Fibroblast of skin of right biceps (primary cell): ENCODE measurements at regions not wholly inside any gene's neighbourhood (a gene's known extent, or its start where the extent isn't known, plus 50 kb on each side); places are given as distances from the start of the nearest gene placed in this dataset.

ENCODE experiments used
- DNase-seq: peaks from one replicate; pipeline ENCODE4 v3.0.0-alpha.2; 2013

DNA sequence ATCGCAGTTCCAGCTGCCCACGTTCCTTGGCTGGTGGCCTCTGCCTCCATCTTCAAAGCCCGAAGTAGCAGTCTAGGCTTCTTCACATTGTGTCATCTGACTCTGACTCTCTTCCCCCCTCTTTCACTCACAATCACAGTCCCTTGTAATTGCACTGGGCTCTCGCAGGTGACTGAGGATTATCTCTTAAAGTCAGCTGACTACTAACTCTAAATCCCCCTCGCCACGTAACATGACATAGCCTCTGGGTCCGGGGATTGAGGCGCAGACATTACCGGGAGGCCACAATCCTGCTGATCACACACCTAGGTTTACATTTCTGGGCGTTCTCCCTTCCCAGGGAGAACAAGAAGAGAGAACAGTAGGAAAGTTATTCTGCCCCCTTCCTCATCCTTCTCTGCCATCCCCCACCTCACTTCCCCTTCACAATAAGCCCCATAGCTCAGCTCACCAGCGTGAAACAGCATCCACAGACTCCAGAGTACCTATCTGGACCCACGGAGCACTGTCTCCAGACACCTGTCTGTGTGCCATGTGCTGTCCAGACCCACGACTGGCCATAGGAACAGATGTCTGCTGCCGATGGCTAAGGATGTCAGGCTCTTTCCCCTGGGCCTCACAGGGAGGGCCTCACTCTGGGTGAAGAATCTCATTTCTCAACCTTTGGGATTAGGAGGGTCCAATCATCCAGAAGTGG, 64.3 kb upstream of the FZD7 start:
- no peak for DNase-seq

DNA sequence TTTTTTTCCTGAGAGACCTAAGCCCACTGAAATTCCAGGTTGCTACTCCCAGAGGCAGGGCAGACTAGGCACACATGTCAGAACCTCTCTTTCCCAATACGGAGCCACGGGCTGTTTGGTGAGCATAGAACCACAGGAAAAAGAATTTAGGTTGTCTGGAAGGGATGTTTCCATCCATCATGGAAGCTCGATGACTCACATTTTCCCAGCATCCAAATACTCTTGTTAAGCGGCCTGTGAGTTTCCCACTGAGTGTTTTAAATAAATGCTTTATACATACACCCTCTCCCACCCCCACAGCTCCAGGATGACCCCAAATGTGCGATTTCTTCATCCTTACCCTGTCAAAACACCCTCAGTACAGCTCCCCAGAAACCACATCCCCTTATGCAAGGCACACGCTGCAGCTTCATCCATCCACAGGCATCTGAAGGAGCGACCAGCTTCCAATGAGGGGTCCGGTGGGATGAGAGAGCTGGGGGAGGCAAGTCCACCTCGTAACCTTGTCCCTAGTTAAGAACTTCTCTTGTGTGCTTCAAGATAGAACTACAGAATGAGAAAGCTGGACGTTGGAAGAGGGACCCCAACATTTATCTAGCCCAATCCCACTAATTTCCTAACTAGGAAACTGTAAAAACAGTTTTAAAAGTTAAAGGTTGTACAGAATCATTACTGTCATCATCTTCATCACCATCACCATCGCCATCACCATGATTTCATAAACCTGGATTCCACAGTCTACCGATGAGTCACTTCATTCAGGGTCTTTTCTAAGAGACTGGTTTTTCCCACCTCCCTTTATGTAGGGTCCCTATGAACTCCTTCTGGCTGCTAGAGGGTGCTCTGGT, 63.5 kb upstream of the FZD7 start:
- peak; percentile 97 for DNase-seq

DNA sequence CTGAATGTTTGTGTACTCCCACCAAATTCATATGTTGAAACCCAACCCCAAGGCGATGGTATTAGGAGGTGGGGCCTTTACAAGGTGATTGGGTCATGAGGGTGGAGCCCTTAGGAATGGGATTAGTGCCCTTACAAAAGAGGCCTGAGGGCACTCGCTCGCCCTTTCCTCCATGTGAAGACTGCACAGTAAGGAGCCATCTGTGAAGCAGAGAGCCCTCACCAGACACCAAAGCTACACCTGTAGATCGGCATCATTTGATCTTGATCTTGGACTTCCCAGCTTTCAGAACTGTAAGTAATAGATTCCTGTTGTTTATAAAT, 62.9 kb upstream of the FZD7 start:
- no peak for DNase-seq

DNA sequence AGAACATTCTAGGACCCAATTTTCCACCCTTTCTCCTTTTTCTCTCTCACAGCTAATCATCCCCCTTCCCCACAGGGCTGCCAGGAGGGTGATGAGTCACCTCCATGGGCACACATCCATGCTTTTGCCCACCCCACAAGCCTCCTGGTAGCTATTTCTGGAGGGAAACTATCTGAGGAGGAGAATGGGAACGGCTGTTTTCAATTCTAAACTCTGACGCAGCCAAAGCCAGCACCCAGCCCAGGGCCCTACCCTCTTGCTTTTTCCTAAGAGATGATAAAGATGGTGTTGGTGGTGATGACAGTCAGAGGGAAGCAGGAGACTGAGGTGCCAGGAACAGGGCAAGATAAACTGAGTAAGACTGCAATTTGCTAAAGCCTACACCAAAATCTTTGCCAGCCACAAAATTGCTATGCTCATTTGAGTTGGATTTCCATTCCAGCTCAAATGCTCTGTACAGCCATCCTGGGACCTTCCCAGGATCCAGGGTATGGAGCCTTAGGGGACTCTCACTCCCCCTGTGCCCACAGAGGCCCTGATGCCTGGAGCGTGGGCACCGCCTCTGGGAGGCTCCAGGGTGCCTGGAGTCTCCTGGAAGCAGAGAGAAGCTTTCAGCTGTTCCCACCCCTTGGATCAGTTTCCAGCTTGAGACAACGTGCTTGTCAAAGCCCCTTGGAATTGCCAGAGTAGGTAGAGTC, 62.0 kb upstream of the FZD7 start:
- DNase-seq = peak; percentile 88

DNA sequence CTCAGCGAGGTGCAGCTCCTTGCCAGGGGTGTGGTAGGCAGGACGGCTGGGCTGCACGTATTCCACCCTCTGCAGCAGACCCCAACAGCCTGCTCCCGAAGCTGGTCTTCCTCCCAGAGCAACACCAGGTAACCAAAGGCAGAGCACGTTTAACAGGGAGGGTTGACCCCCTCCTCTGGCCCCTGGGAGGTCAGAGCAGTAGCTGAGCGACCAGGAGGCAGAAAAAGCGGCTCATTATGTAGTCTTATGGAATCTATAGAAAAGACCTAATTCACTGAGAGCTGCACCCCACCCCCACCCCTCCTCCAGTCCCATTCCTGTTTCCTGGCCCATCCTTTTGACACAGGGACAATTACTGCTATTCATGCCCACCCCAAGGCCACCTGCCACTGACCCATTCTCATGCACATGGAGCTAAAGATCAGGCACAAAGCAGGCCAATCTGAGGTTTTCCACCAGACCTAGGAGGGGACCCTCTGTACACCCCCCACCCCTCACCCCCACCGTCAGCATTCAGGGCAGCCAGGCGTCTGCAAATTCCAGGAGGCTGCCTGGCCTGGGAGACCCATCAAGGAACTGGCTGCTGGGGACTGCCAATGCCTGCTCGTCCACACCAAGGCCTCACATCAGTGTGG, 60.9 kb upstream of the FZD7 start:
- no peak for DNase-seq

DNA sequence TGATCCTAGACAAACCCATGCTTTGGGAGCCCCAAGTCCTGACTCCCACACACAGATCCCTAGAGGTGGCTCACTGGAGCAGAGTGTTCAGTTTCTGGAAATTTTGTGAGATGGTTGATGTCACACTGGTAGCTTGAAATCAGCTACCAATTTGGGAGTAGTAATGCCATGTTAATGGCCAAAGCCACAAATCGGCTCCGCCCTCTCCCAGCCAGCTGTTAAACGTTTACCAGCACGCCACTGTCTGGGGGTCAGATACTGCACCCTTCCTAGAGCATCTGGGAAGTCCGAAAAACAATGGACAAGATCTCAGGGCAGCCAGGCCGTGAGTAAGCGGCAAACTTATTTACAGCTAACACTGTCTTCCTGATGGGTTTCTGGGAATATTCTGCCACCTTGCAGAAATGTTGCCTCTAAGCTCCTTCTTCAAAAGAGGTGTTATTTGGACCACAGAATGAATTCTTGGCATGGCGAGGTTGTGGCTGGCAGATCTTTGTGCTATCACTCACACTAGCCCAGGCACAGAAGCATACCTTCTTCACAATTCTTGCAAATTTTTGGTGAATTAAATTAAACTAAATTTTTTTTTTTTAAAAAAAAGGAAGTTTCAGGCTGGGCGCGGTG, 60.2 kb upstream of the FZD7 start:
- DNase-seq = no peak

DNA sequence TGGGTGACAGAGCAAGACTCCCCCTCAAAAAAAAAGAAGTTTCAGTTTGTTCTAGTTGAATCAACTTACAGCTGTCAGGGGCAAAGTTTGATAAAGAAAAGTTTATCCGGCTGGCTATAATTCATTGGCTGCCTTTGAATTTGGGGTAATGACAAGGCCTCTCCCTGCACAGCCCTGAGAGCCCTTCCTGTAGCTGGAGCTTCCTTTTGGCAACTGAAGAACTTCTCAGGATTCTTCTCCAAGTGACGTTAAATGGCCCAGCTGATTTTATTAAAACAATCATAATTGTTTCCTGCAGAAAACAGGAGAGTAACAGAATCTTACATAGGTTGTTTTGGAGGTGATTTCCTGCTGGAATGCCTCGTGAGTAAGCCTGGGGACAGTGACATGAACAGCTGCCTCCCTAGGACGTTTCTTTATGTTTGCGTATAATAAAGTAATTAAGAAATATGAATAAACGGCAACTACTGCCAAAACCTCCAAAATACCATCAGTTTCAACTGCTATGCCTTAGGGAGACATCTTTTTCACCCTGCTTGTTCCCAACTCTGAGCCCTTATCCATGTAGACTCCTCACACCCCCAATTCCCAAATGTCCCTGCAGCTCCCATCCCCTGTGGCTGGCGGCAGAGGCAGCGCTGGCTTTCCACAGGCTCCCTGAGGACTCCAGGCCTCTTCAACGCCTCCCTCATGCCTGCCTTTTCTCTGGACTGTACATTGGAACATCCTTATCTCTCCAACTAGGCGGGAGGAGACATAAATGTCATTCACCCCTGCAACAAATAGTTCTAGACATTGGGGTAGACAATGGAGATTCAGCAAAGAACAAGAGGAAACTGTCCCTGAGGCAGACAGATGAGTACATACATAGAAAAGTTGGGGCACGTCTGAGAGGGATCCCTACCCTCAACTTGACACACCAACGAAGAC, 59.2 kb upstream of the FZD7 start:
- DNase-seq = no peak

DNA sequence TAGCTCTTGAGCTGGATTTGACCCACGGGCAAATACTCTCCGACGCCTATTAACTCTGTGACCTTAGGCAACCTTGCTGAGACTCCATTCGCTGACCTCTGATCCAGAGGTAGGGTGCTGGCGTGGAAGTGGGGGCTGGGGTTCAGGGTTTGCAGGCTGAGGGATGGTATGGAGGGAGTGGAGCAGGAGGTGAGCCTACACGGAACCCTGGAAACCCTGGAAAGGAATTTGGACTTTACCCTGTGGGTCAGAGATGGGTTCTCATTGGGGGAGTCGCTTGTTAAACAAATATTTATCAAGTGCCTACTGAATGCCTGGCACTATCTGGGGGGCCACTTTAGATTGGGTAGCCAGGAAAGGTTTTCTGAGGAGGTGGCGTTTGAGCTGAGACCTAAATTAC, 58.2 kb upstream of the FZD7 start:
- DNase-seq = no peak

DNA sequence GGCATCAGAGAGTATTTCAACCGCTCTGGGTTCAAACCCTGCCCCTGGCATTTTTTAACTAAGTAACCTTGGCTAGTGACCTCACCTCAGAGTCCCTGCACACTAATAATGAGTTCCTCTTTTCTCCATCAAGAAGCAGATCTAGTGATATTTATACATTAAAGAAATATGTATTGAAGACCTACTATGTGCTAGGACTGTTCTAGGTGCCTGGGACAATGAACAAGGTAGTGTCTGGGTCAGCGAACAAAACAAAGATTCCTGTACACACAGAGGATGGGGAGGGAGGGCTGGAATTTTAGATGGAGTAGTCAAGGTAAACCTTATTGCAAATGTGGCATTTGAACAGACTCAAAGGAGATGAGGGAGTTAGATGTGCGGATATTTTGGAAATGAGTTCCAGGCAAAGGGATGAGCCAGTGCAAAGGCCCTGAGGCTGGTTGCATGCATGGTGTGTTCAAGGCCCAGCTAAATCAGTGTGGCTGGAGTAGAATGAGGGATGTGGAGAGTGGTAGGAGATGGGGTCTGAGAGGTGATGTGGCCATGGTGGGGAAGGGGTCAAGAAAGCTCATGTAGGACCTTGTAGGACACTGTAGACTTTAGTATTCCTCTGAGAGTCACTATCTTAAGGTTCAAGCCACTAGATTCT, 57.6 kb upstream of the FZD7 start:
- DNase-seq = no peak

DNA sequence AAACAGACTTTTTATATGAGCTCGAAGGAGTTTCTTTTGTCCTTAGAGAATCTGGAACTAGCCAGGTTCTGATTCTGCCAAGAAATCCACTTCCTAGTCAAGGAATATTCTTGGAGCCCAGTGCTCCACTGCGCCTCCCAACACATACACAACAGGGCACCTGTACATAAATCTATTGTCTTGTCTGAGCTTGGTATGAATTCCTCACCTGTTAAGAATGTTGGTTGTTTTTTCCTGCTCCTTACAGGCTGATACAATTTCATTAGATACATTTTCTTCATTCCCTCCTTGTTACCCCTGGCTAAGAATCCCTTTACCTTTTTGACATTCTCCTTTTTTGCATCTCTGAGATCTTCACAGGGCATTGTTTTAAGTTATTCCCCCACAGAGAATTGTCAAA, 56.0 kb upstream of the FZD7 start:
- DNase-seq = no peak

DNA sequence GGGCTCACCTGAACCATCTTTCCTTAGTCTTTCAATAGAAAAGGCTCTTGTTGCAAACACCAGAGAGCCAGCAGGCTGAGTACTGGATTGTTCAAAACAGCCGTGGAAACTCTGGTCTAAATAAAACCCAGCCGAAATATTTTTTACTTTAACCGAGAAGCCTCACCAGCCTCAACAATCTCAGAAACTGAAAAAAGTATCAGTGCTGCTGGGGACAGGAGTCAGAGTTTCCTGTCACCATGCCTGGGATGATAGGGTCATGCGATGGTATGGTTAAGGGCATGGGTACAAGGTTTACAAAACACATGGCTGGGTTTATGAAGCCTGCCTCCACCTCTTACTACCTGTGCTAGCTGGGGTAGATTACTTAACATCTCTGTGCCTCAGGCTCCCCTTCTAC, 55.3 kb upstream of the FZD7 start:
- no peak for DNase-seq

DNA sequence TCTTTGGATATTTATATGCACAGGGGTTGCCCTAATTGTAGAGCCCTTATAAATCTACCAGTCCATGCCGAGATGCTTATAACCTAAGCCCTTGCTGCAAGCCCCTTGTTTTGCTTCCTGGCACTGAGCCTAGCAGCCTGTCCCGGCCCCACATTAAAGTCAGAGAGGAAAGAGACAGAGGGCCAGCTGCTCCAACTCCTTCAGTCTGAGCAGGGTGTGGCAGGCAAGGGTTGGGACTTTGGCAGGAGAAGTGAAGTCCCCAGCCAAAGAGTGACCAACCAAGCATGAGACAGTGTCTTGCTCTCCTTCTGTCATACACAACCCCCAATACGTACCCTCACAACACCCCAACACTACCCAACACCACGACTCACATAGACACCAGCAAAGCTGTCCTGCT, 54.7 kb upstream of the FZD7 start:
- DNase-seq = no peak

DNA sequence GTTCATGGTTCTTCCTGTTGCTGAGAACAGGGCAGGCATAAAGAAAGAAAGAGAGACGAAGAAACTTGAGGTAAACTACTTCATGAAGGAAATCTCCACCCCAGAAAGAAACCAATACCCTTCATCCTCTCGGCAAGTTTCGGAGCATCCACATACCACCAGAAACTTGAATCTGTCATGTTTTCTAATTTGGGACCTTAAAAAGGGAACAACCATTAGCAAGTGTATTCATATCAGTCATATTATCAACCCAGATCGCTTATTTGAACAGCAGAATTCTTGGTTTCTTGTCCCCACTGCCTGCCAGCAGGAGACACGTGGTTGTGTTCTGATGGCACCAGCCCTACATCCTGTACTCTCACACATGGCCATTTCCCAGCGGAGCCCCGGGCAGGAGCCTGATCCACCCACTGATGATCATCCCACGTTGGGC, 53.2 kb upstream of the FZD7 start:
- DNase-seq = no peak

DNA sequence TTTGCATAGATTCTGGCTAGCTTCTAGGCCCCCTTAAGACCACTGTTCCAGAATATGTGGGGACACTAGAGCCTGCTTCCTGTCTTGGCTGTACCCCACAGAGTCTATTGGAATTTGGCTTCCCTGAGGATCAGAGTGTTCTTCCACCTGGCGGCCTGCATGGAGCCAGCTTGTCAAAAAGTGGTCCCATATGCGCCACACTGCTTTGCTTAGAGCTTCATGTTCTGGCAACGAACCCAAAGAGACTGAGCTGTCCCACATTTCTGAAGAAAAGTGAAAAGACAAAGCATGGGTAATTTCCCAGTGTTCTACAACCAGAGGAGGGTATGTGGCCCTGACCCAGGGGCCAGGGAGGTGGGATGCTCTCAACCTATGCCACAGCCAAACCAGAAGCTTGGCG, 52.7 kb upstream of the FZD7 start:
- DNase-seq = no peak

DNA sequence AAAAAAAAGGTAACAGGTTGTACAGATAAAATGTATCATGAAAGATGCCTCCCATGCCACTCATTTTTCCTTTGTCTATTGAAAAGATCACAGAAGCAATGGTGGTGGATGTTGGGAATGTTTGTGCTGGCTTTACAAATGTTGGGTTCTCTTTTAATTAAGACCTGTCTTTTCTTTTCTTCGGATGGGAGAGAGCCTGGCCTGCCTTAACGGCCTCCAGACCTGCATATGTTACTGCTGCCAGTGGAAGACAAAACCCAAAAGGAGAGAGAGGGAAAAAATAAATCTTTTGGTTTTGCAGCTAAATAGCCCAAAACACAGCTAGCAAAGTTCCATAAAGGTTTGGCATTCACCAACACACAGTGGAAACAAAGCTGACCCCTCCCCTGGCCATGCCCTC, 50.5 kb upstream of the FZD7 start:
- DNase-seq = no peak

DNA sequence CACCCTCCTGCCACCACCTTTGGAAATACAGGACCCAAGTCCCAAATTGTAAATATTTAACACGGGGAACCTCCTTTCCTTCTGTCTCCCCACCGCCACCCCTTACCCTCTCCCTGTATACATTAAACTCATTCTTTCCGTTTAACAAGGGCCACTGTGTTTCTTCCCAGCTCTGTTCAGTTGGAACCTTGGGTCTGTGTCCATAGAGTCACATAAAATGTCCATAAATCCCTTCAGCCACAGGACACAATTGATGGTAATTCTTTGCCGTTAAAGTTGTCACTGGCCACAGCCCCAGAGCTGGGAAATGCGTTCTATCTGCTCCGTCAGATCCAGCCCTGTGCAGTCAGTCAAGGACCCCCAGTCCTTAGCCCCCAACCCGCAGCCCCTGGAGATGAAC, 49.9 kb upstream of the FZD7 start:
- no peak for DNase-seq
